C4-2B (cell line): ENCODE measurements at regions not wholly inside any gene's neighbourhood (a gene's known extent, or its start where the extent isn't known, plus 50 kb on each side); places are given as distances from the start of the nearest gene placed in this dataset.
"Not testable (repeated sequence)": the region's sequence is repeated elsewhere in the genome, so short reads cannot be mapped to it uniquely, and the experiment has no call there.

Experiments used
- H3K27ac ChIP-seq: fragments of 450-650 bp; 2 replicates; pipeline ENCODE4 v1.5.1; 2017
- CTCF ChIP-seq: fragments of 450-650 bp; conservative IDR thresholded peaks from 2 replicates; pipeline ENCODE4 v1.5.1; 2017; ENCODE audit warnings: mild to moderate bottlenecking
- ZFX ChIP-seq: fragments of 450-650 bp; IDR thresholded peaks from 2 replicates; pipeline ENCODE4 v1.6.1; 2017

- TF ChIP-seq ZFX = no peak
- no peak for TF ChIP-seq CTCF
- H3K27ac ChIP-seq = no peak overlapping the region
Observed at GRCh38 chr4:126513596-126513995, 1119.2 kb upstream of the INTU start.

DNA sequence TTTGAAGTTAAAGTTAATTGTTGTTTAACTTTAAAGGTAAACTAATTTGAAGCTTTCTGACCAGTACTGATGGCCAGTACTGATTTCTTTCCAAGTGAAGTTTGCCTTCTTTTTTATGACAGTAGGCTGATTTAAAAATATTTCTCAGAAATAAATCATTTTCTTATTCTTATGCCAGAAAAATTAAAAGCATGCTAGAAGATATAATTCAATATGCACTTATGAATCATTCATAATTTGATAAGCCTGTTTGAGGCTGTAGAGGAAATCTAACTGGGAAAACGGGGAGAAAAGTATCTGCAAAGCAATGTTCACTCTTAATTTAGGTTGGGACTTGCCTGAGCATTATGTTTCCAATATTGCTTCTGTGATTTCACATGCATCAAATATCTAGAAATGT is 1112.0 kb upstream of the INTU start:
- TF ChIP-seq CTCF = no peak
- TF ChIP-seq ZFX = no peak
- H3K27ac ChIP-seq = no peak overlapping the region

DNA sequence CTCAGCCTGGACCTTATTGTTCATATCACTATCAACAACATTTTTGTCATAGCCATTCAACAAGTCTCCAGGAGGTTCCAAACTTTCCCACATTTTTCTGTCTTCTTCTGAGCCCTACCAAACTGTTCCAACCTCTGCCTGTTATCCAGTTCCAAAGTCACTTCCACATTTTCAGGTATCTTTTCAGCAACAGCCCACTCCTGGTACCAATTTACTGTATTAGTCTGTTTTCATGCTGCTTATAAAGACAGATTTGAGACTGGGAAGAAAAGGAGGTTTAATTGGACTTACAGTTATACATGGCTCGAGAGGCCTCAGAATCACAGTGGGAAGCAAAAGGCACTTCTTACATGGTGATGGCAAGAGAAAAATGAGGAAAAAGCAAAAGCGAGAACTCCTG is 1107.4 kb upstream of the INTU start:
- not testable (repeated sequence) for H3K27ac ChIP-seq

- TF ChIP-seq ZFX = no peak
- no peak for TF ChIP-seq CTCF
- H3K27ac ChIP-seq = no peak overlapping the region
Observed at GRCh38 chr4:126526335-126526734, 1106.4 kb upstream of the INTU start.

GRCh38 chr4:126529997-126530396 is 1102.8 kb upstream of the INTU start:
- TF ChIP-seq ZFX (no peak), CTCF (no peak)

GRCh38 chr4:126530996-126531585 is 1101.7 kb upstream of the INTU start:
- no peak for TF ChIP-seq ZFX
- TF ChIP-seq CTCF = no peak
- H3K27ac ChIP-seq = no peak overlapping the region

More at GRCh38 chr4:126529997-126530396, 1102.8 kb upstream of the INTU start:
- H3K27ac ChIP-seq = no peak overlapping the region

DNA sequence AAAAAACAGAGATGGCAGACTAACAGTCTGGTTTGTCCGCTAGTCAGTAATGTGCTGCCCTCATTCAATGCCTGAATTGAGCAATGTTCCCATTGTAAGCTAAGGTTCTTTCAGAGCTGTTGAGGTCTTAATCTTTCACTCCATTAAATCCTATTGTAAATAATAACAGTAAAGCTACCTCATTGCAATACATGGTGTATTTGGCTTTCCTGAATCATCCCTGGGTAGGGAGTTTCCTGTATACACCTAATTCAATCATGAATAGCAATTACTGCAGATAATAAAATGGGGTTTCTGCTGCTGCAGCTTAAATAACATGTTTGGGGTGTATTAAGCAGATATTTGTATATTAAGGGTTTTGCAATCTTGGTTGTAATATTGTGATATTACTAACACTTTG is 1100.2 kb upstream of the INTU start:
- no peak overlapping the region for H3K27ac ChIP-seq
- TF ChIP-seq CTCF (no peak), ZFX (no peak)

DNA sequence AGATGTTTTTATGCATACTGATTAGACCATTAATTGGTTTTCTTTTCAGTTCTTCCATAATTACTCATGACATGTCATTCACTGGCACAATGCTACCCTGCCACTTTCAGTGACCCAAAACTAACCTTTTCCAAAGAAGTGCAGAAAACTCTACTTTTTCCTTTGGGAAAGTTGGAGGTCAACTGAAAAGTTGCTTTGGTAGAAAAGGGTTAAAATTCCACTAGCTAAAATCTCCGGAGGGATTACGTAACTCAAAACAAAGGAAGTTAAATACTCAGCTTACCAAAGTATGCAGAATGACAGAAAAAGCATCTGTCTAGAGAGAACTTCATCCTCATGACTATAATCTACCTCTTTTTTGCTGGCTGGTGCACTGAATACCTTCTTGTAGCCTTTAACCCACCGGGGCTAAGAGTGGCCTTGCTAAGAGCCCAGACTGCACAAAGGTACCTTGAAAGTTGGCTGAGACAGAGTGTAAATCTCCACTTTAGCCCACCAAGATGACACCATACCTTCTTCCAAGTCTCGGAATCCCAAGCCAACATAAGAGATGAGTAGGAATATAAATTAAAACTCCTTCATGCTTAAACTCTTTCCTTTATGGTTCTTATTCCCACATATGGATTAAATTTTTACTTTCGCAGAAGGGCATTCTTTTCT is 1099.5 kb upstream of the INTU start:
- H3K27ac ChIP-seq = no peak overlapping the region; the same call in 1 of the 2 replicates
- TF ChIP-seq CTCF (no peak), ZFX (no peak)
